T-helper 17 cell (primary cell): ENCODE measurements at regions not wholly inside any gene's neighbourhood (a gene's known extent, or its start where the extent isn't known, plus 50 kb on each side); places are given as distances from the start of the nearest gene placed in this dataset.

ENCODE experiments used
- ATAC-seq: fragments of 150-1000 bp; cut with Tn5 transposase; 2 replicates; pipeline ENCODE4 v1.10.0; 2021; ENCODE audit warnings: mild to moderate bottlenecking, moderate library complexity
- DNase-seq, 3 donors: peaks; one replicate each; pipeline versions ENCODE4 v3.0.0 to v3.0.0-alpha.2; 2020 to 2021
- H3K9me3 ChIP-seq: one replicate; pipeline ENCODE4 v1.7.0; 2013; ENCODE audit warnings: low read length, mild to moderate bottlenecking; ENCODE audit not compliant: control insufficient read depth, poor library complexity, severe bottlenecking
- H3K27ac Mint-ChIP-seq: one replicate; pipeline ENCODE4 v1.8.0; 2022; ENCODE audit warnings: mild to moderate bottlenecking, moderate library complexity, mixed read lengths
- H3K27me3 Mint-ChIP-seq: one replicate; pipeline ENCODE4 v1.8.0; 2022; ENCODE audit warnings: mixed read lengths
- H3K36me3 Mint-ChIP-seq: one replicate; pipeline ENCODE4 v1.8.0; 2022; ENCODE audit warnings: low read depth, mixed read lengths
- H3K4me1 Mint-ChIP-seq: one replicate; pipeline ENCODE4 v1.8.0; 2022; ENCODE audit warnings: mild to moderate bottlenecking, mixed read lengths
- H3K4me3 Mint-ChIP-seq: one replicate; pipeline ENCODE4 v1.8.0; 2022; ENCODE audit warnings: mild to moderate bottlenecking, moderate library complexity, mixed read lengths

DNA sequence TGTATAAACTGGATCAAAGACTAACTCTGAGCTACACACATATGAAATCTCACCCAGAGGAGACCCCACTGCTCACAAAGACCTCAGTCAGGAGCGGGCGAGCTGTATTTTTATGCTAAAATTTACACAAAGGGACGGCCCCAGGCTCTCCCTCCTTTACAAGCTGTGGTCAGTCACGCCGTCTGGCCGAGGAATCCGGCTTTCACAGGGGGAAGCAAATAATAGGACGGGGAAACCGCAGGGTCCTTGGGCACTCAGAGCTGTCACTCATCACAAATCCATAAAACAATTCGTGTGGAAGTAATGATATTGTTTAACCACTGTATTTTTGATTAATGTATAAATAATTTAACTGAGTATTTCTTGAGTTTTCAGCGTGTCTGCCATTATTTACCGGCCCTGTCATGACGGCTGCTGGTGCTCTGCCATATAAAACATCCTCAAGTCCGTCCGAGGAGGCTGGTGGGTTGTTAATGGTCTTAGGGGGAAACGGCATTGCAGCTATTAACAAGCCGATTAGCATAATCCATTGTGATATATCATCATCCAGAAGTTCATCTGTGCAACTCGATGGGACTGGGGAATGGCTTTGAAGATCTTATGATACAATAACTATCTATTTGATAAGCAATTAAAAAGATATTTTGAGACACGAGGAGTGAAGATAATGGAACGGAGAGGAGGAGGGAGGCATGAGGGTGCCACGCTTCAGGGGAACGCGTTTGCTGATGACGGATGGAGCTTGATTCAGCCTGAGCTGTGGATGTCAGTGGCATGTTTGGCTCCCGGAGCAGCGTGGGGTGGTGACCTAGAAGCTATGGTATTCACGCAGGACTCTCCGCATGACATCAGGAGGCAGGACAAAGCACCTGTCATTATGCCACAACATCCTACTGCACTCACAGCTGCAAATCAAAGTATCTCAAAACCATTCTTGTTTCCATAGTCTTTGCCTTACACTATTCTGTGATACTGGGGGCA lies 150.9 kb downstream of the SHOX start:
- DNase-seq (no peak), ATAC-seq (no peak)
- Mint-ChIP-seq H3K4me3 (no peak overlapping the region), H3K36me3 (no peaks in the 10 kb centered on the region), H3K27ac (no peak overlapping the region), H3K27me3 (no peaks in the 10 kb centered on the region), H3K4me1 (no peaks in the 10 kb centered on the region)
- H3K9me3 ChIP-seq = no peaks in the 10 kb centered on the region

- H3K9me3 ChIP-seq = no peaks in the 10 kb centered on the region
- H3K27ac Mint-ChIP-seq = no peak overlapping the region
- no peaks in the 10 kb centered on the region for H3K27me3 Mint-ChIP-seq
- no peaks in the 10 kb centered on the region for H3K36me3 Mint-ChIP-seq
- no peak for ATAC-seq
- no peak overlapping the region for H3K4me3 Mint-ChIP-seq
- no peaks in the 10 kb centered on the region for H3K4me1 Mint-ChIP-seq
- DNase-seq = no peak
These were observed 146.1 kb downstream of the SHOX start for GRCh38 chrX:776529-777230.

GRCh38 chrX:776061-776460 lies 145.5 kb downstream of the SHOX start:
- ATAC-seq (no peak), DNase-seq (no peak)
- Mint-ChIP-seq H3K4me3 (no peak overlapping the region), H3K4me1 (no peaks in the 10 kb centered on the region), H3K27ac (no peak overlapping the region), H3K36me3 (no peaks in the 10 kb centered on the region), H3K27me3 (no peaks in the 10 kb centered on the region)
- H3K9me3 ChIP-seq = no peaks in the 10 kb centered on the region

- H3K9me3 ChIP-seq = no peaks in the 10 kb centered on the region
- Mint-ChIP-seq H3K36me3 (no peaks in the 10 kb centered on the region), H3K27me3 (no peaks in the 10 kb centered on the region), H3K27ac (no peak overlapping the region), H3K4me3 (no peak overlapping the region), H3K4me1 (no peaks in the 10 kb centered on the region)
- ATAC-seq (no peak), DNase-seq (no peak)
These were observed 143.9 kb downstream of the SHOX start for GRCh38 chrX:774536-774935.

- Mint-ChIP-seq H3K27me3 (no peaks in the 10 kb centered on the region), H3K4me1 (no peaks in the 10 kb centered on the region), H3K4me3 (no peak overlapping the region), H3K27ac (no peak overlapping the region), H3K36me3 (no peaks in the 10 kb centered on the region)
- no peaks in the 10 kb centered on the region for H3K9me3 ChIP-seq
- ATAC-seq (no peak), DNase-seq (no peak)
These were observed 142.9 kb downstream of the SHOX start for GRCh38 chrX:773292-774025.

DNA sequence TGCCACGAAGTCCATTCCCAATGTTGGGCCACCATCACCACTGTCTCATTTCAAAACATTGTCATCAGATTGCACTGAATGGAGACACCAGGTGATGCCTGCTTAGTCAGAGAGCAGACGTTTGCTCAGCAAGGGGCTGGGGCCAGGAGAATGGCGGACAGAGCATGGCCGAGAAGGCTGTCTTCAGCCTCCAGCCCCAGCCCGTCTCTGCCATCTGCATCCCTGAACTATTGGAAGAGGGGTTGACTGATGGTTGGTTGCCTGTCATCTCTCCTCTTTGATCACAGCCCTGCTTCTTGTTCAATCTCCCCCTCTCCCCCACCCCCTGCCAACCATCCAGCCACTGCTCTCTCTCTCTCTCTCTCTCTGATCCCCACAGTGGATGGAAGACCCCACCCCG lies 140.9 kb downstream of the SHOX start:
- Mint-ChIP-seq H3K36me3 (no peaks in the 10 kb centered on the region), H3K4me3 (no peak overlapping the region), H3K4me1 (no peaks in the 10 kb centered on the region), H3K27me3 (no peaks in the 10 kb centered on the region), H3K27ac (no peak overlapping the region)
- peaks cover 4% of the 10 kb centered on the region for H3K9me3 ChIP-seq
- no peak for ATAC-seq
- no peak for DNase-seq

DNA sequence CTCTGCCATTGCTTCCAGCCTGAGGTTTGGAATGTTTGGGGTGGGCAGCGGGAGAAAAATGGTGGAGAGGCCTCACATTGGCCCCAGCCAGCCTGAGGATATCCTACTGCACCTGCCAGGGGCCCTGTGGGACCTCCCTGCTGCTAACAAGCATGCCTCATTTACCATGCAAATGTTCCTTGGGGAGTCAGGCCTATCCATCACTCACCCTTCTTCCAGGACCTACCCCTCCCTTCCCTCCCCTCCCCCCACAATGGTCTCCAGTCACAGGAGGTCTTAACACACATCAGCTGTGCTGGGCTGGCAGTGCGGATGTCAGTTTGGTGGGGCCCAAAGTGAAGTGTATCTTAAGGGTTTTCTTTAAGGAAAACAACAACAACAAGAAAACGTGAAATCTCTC lies 139.2 kb downstream of the SHOX start:
- H3K9me3 ChIP-seq = peaks cover 4% of the 10 kb centered on the region
- Mint-ChIP-seq H3K36me3 (no peaks in the 10 kb centered on the region), H3K27me3 (no peaks in the 10 kb centered on the region), H3K4me3 (no peak overlapping the region), H3K4me1 (no peaks in the 10 kb centered on the region), H3K27ac (no peak overlapping the region)
- DNase-seq = no peak
- no peak for ATAC-seq

DNA sequence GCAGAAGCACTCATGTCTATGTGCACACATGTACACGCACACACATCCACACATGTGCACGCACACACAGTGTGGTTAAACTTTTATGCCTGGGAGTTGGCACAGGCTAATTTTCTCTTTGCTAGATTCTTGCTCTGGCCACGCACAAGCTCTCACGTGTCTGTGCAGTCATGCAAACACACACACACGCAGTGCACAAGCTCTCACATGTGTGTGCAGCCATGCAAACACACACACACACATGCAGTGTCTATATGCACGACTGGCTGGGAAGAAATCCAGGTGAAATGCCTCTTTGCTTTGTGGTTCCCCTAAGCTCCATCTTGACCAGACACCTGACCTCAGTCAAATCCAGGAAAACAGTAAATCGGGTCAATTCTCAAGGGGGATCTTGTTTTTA lies 138.0 kb downstream of the SHOX start:
- no peak overlapping the region for H3K27ac Mint-ChIP-seq
- H3K9me3 ChIP-seq = peaks cover 4% of the 10 kb centered on the region
- H3K4me1 Mint-ChIP-seq = no peaks in the 10 kb centered on the region
- no peak for DNase-seq
- H3K4me3 Mint-ChIP-seq = no peak overlapping the region
- H3K36me3 Mint-ChIP-seq = no peaks in the 10 kb centered on the region
- H3K27me3 Mint-ChIP-seq = no peaks in the 10 kb centered on the region
- ATAC-seq = no peak

DNA sequence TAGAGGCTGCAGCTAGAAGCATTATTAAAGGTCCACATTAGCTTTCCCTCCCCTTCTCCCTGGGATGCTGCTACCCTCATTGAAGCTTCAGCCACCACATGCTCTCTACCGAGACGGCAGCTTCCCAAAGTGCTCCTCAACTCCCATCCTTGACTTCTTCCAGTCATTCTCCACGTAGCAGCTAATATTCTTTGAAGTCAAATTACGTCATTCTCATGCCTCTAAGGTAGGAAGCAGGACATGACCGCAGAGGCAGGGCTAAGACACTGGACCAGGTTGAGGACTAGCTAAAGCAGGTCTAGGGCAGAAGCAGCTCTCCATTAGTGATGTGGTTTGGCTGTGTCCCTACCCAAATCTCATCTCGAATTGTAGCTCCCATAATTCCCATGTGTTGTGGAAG lies 128.3 kb downstream of the SHOX start:
- no peak overlapping the region for H3K4me3 Mint-ChIP-seq
- DNase-seq (no peak), ATAC-seq (no peak)
- H3K27me3 Mint-ChIP-seq = no peaks in the 10 kb centered on the region
- no peaks in the 10 kb centered on the region for H3K36me3 Mint-ChIP-seq
- no peak overlapping the region for H3K27ac Mint-ChIP-seq
- H3K4me1 Mint-ChIP-seq = no peaks in the 10 kb centered on the region
- no peaks in the 10 kb centered on the region for H3K9me3 ChIP-seq

GRCh38 chrX:750812-751211 lies 120.2 kb downstream of the SHOX start:
- H3K36me3 Mint-ChIP-seq = no peaks in the 10 kb centered on the region
- DNase-seq (no peak), ATAC-seq (no peak)
- H3K4me3 Mint-ChIP-seq = no peak overlapping the region
- no peak overlapping the region for H3K27ac Mint-ChIP-seq
- no peaks in the 10 kb centered on the region for H3K27me3 Mint-ChIP-seq
- H3K4me1 Mint-ChIP-seq = no peaks in the 10 kb centered on the region
- H3K9me3 ChIP-seq = no peaks in the 10 kb centered on the region

GRCh38 chrX:750263-750662 lies 119.7 kb downstream of the SHOX start:
- DNase-seq (no peak), ATAC-seq (no peak)
- no peaks in the 10 kb centered on the region for H3K4me1 Mint-ChIP-seq
- no peaks in the 10 kb centered on the region for H3K36me3 Mint-ChIP-seq
- H3K27ac Mint-ChIP-seq = no peak overlapping the region
- no peaks in the 10 kb centered on the region for H3K9me3 ChIP-seq
- no peak overlapping the region for H3K4me3 Mint-ChIP-seq
- H3K27me3 Mint-ChIP-seq = no peaks in the 10 kb centered on the region

- H3K9me3 ChIP-seq = no peaks in the 10 kb centered on the region
- Mint-ChIP-seq H3K36me3 (no peaks in the 10 kb centered on the region), H3K27ac (no peak overlapping the region), H3K27me3 (no peaks in the 10 kb centered on the region), H3K4me3 (no peak overlapping the region), H3K4me1 (no peaks in the 10 kb centered on the region)
- DNase-seq (no peak), ATAC-seq (no peak)
These were observed 116.6 kb downstream of the SHOX start for GRCh38 chrX:747176-747575.

DNA sequence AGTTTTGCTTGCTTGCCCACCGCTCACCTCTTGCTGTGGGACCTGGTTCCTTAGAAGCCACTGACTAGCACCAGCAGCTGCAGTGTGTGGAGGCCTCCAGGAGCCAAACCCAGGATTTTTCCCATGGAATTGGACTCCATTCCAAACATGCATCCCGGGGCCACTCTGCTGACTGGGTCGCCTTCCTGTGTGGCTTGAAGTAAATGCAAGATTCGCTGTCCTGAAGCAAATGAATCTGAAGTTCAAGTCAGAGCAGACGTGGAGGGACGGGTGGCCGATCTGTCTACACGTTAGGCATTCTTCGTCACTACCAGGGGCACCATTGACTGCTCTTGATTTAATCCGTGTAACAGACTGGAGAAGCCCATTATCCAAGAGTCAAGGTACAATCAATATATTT lies 109.0 kb downstream of the SHOX start:
- H3K36me3 Mint-ChIP-seq = no peaks in the 10 kb centered on the region
- no peaks in the 10 kb centered on the region for H3K9me3 ChIP-seq
- H3K4me1 Mint-ChIP-seq = no peaks in the 10 kb centered on the region
- H3K27me3 Mint-ChIP-seq = no peaks in the 10 kb centered on the region
- DNase-seq (no peak), ATAC-seq (no peak)
- H3K4me3 Mint-ChIP-seq = no peak overlapping the region
- no peak overlapping the region for H3K27ac Mint-ChIP-seq
